KMS-11 (cell line): ENCODE measurements at regions not wholly inside any gene's neighbourhood (a gene's known extent, or its start where the extent isn't known, plus 50 kb on each side); places are given as distances from the start of the nearest gene placed in this dataset.

Experiments used
- H2AFZ ChIP-seq: fragments of 200-600 bp; sonication (generic); 2 replicates; pipeline ENCODE4 v1.6.1; 2016; ENCODE audit warnings: antibody characterized with exemption, mixed run types, low read depth
- H3K27ac ChIP-seq: fragments of 200-600 bp; sonication (generic); 2 replicates; pipeline ENCODE4 v1.6.1; 2016; ENCODE audit warnings: mild to moderate bottlenecking, mixed run types
- H3K27me3 ChIP-seq: fragments of 200-600 bp; sonication (generic); 2 replicates; pipeline ENCODE4 v1.6.1; 2017; ENCODE audit warnings: mild to moderate bottlenecking, low read depth, mixed run types, moderate library complexity; ENCODE audit not compliant: insufficient read depth
- H3K36me3 ChIP-seq: fragments of 200-600 bp; sonication (generic); 2 replicates; pipeline ENCODE4 v1.6.1; 2017; ENCODE audit warnings: mild to moderate bottlenecking, mixed run types; ENCODE audit not compliant: insufficient read depth
- H3K4me1 ChIP-seq: fragments of 200-600 bp; sonication (generic); 2 replicates; pipeline ENCODE4 v1.6.1; 2016; ENCODE audit warnings: mild to moderate bottlenecking, low read depth, mixed run types; ENCODE audit not compliant: poor library complexity, severe bottlenecking
- H3K4me2 ChIP-seq: fragments of 200-600 bp; sonication (generic); 2 replicates; pipeline ENCODE4 v1.7.0; 2016; ENCODE audit warnings: mild to moderate bottlenecking, mixed run types
- H3K4me3 ChIP-seq: fragments of 200-600 bp; sonication (generic); IDR thresholded peaks from 2 replicates; pipeline ENCODE4 v1.6.1; 2017; ENCODE audit warnings: low read depth, low read length, mixed read lengths; ENCODE audit not compliant: insufficient read depth
- H3K79me2 ChIP-seq: fragments of 200-600 bp; sonication (generic); 2 replicates; pipeline ENCODE4 v1.6.1; 2016; ENCODE audit warnings: low read depth, mixed run types; ENCODE audit not compliant: insufficient read depth
- H3K9ac ChIP-seq: fragments of 200-600 bp; sonication (generic); 2 replicates; pipeline ENCODE4 v1.6.1; 2016; ENCODE audit warnings: mild to moderate bottlenecking, mixed run types
- H4K20me1 ChIP-seq: fragments of 200-600 bp; sonication (generic); 2 replicates; pipeline ENCODE4 v1.6.1; 2016; ENCODE audit warnings: mild to moderate bottlenecking, mixed run types; ENCODE audit not compliant: insufficient read depth
- TF ChIP-seq, protein P1 (sequence below): fragments of 200-600 bp; sonication (generic); conservative IDR thresholded peaks from 2 replicates; pipeline ENCODE4 v1.6.1; 2017; ENCODE audit warnings: low read depth, mild to moderate bottlenecking, antibody characterized with exemption, low read length, moderate library complexity, mixed read lengths

DNA sequence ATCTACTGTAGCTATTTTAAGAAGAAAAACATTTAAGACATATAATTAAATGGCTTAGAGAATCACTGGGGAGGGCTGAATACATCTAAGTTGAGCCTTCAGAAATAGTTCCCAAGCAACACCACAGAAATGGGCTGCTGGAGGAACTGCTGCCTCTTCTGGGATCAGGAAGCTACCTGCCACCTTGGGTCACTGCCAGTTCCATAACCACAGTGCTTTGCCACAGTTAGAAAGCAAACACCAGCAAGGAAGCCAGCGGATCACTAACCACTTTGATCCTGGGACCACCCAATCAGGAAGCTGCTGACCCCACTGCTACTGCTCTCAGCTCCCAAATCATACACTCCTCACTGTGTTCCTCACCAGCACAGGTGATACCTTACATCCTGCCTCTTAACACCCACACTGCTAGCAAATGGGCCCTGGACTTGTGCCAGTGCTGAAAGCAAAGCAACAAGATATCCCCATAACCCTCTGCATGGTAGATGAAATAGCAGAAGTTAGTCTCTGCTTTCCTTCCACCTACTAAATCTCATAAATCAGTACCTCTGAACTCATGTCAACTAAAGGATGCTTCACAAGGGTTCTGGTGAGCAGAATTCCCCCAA is 346.9 kb downstream of the DEPDC1B start:
- TF ChIP-seq, protein P1, sequence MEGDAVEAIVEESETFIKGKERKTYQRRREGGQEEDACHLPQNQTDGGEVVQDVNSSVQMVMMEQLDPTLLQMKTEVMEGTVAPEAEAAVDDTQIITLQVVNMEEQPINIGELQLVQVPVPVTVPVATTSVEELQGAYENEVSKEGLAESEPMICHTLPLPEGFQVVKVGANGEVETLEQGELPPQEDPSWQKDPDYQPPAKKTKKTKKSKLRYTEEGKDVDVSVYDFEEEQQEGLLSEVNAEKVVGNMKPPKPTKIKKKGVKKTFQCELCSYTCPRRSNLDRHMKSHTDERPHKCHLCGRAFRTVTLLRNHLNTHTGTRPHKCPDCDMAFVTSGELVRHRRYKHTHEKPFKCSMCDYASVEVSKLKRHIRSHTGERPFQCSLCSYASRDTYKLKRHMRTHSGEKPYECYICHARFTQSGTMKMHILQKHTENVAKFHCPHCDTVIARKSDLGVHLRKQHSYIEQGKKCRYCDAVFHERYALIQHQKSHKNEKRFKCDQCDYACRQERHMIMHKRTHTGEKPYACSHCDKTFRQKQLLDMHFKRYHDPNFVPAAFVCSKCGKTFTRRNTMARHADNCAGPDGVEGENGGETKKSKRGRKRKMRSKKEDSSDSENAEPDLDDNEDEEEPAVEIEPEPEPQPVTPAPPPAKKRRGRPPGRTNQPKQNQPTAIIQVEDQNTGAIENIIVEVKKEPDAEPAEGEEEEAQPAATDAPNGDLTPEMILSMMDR: no peak
- Histone ChIP-seq H3K27ac (no peak overlapping the region), H2AFZ (no peak overlapping the region), H3K9ac (no peak overlapping the region), H3K4me1 (no peaks in the 10 kb centered on the region), H3K27me3 (no peaks in the 10 kb centered on the region), H3K4me2 (no peak overlapping the region), H3K4me3 (no peak overlapping the region), H3K79me2 (no peaks in the 10 kb centered on the region), H4K20me1 (no peaks in the 10 kb centered on the region), H3K36me3 (no peaks in the 10 kb centered on the region)

DNA sequence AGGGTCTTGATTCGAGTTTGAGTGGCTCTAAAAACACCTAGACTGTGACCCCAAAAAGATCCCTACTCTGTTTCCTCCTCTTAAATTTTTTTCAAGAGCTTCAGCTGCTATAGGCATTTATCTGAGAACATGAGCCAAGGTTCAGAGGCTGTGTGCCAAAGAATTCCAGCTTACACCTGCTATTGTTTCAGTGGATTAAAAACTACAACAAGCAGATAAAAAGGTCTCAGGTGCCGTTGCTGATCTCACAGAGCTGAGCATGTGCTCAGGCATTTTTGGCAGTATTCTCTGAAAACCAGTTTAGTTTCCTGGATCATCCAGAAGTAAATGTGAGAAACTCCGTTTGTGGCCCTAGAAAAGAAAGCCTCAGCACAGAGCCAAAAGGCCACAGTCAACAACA is 349.2 kb downstream of the DEPDC1B start:
- Histone ChIP-seq H3K27ac (no peak overlapping the region), H3K36me3 (no peaks in the 10 kb centered on the region), H3K4me1 (no peaks in the 10 kb centered on the region), H2AFZ (no peak overlapping the region), H3K9ac (no peak overlapping the region), H3K27me3 (no peaks in the 10 kb centered on the region), H3K79me2 (no peaks in the 10 kb centered on the region), H3K4me3 (no peak overlapping the region), H3K4me2 (no peak overlapping the region), H4K20me1 (no peaks in the 10 kb centered on the region)
- TF ChIP-seq, protein P1: no peak

DNA sequence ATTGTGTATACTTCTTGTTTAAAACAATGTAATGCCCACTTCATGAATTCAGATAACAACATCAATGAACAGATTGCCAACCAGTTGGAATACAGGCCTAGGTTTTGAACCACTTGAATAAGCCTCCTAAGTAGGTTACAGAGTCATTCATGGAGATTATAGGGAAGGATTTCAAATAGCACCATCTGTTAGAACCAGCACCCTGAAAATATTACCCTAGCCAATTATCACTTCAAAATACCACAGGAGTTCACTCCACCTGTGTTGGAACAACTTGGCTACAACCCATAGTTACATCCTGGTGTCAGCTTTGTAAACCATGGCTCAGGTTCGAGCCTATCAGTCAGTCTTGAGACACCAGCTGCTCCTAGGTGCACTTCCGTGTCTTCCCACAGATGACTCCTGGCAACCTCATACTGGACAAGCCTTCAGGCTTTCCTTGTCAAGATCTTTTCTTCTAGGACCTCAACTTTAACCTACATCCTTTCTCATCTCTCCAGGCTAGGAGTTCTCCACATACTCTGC is 350.0 kb downstream of the DEPDC1B start:
- no peaks in the 10 kb centered on the region for H3K27me3 ChIP-seq
- H3K79me2 ChIP-seq: no peaks in the 10 kb centered on the region
- no peak overlapping the region for H2AFZ ChIP-seq
- no peaks in the 10 kb centered on the region for H3K36me3 ChIP-seq
- H3K4me3 ChIP-seq: no peak overlapping the region
- TF ChIP-seq, protein P1: no peak
- no peak overlapping the region for H3K27ac ChIP-seq
- H4K20me1 ChIP-seq: no peaks in the 10 kb centered on the region
- H3K4me2 ChIP-seq: no peak overlapping the region
- no peaks in the 10 kb centered on the region for H3K4me1 ChIP-seq
- no peak overlapping the region for H3K9ac ChIP-seq

DNA sequence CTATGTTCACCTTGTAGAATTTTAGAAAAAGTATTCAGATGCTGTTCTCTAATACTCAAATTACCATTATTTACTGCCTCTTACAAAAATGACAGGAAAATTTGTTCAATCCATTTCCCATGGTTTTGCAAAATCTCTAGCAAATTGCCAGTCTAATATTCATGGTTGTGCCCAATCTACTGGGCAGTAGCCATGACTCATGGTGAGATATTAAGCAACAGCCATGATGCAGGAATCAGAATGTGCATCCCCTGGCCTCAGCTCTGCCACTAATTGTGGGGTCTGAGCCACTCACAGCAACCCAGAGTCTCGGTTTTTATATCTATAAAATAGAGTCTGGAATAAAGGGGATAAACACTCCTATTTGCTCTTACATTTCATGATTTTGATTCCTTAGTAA is 353.6 kb downstream of the DEPDC1B start:
- H3K36me3 ChIP-seq: no peaks in the 10 kb centered on the region
- no peaks in the 10 kb centered on the region for H4K20me1 ChIP-seq
- H3K27me3 ChIP-seq: no peaks in the 10 kb centered on the region
- H3K4me3 ChIP-seq: no peak overlapping the region
- TF ChIP-seq, protein P1: no peak
- H3K27ac ChIP-seq: no peak overlapping the region
- no peaks in the 10 kb centered on the region for H3K79me2 ChIP-seq
- H2AFZ ChIP-seq: no peak overlapping the region
- H3K4me1 ChIP-seq: no peaks in the 10 kb centered on the region
- H3K4me2 ChIP-seq: no peak overlapping the region
- no peak overlapping the region for H3K9ac ChIP-seq
